HG03025 (cell line): ENCODE measurements at regions not wholly inside any gene's neighbourhood (a gene's known extent, or its start where the extent isn't known, plus 50 kb on each side); places are given as distances from the start of the nearest gene placed in this dataset.
"Not testable (repeated sequence)": the region's sequence is repeated elsewhere in the genome, so short reads cannot be mapped to it uniquely, and the experiment has no call there.

Experiments
- ATAC-seq: cut with Tn5 transposase; IDR thresholded peaks from one replicate; pipeline ENCODE4 v1.9.1; 2021; ENCODE audit warnings: mild to moderate bottlenecking, moderate library complexity; ENCODE audit not compliant: unreplicated experiment, low FRiP score

DNA sequence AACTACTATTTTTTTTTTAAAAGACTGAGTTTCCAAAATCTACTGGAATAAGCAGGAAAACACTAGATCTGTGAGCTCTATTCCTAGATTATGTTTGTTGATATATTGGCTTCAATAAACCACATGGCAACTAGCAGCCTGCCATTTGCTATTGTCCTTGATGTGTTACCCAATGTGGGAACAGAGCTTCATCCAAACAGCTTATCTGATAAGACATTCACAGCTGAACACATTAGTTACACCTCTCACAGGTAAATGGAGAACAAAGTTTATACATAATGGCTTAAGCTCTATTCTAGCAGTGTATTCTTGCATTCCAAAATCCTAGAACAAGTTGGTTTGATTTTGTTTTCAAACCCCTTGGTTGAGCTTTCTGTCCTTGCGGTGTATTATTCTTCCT lies 642.1 kb downstream of the TLE1 start:
- ATAC-seq = no peak

DNA sequence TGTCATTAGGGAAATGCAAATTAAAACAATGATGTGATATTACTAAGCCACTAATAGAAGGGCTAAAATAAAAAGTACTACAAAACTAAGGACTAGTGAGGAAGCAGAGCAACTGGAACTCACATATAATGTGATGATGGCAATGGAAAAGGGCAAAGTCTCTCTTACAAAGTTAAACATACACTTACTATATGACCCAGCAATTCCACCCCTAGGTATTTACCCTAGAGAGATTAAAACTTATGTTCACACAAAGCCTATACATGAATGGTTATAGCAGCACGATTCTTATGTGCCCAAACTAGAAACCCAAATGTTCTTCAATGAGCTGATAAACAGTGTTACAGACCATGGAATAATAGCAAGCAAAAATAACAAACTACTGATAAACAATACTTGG lies 643.7 kb downstream of the TLE1 start:
- no peak for ATAC-seq

DNA sequence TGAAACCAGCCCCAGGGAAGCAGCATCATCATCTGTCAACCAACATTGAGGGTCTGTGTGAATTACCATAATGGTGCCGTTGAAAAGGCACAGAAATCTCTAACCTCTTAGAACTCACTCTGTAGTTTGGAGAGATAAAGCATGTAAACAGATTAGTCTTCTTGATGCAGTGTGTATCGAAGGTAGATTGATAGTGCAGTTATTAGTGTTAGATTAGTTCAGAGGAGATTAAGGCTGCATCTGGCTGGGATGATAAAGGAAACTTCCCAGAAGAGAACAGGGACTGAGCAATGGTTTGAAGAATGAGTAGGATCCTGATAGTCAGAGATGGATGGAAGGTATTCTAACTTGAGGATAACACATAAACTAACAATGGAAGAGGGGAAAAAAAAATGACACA lies 651.5 kb downstream of the TLE1 start:
- ATAC-seq = no peak

DNA sequence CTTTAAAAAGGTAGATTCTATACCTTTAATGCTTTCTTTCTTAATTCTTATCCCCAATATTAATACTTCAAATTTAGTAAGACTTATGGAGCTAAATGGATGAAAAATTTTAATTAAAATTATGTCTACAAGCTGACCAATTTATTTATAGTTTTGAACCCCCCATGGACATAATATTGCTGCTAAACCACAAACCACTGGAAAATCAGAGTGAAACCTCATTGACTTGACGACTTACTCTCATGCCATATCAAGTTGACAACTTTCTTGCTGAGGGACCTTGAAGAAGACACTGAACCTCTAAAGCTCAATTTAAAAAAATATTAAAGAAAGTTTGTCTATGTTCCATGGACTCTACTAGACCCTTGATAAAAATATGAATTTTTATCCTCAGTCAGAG lies 653.7 kb downstream of the TLE1 start:
- no peak for ATAC-seq

DNA sequence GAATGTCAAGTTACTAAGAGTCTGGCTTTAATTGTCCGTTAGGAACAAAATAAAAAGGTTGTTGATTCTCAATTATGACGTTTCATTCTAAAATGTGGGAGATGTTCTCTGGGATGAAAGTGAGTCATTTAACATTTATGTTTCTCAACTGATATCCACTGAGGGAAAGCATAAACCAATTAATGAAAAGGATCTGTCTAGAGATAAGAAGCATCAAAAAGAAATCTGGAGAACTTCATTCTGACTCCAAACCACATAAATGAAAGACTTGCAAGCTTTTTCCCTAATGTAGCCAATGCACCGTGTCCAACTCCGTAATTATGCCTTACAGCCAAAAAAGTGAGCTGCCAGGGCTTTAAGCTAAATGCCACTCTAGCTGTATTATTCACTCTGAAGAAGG lies 654.2 kb downstream of the TLE1 start:
- no peak for ATAC-seq

DNA sequence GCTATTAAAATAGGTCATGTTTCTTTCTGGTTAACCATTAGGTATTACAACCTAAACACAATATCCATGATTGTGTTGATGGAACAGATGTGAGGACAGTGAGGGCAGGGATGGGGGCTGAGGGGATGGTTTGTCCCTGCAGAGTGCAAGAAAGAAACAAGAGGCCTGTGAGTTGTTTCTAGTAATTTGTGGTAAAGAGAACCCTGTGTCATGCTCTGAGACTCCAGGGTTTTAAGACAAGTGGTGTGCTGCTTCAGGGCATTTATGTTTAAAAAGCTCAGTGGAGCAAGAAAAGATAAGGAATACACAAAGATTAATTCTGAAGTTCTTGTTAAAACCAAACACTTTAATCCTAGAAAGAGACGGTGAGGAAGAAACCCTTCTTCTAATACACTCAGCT lies 656.5 kb downstream of the TLE1 start:
- ATAC-seq = no peak

DNA sequence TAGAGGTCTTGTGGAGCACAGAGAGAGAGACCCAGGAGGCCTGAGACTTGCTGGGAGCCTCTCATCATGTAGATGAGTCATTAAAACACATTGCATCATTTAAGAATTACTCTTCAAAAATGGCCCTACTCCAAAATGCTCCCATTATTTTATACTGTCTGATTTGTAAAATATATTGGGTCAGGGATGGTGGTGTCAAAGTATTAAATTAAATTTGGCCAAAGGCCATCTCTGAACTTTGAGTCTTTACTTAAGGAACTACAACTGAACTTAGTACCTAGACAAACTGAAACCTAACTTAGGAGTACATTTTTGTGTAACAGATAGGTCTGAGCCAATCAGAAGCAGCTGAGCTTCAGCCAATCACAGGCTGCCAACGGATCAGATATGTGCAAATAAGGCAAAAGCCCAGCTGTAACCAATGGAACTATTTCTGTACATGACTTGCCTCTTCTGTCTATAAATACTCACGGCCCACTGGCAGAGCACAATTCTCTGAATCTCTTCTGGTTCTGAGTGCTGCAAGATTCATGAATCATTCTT lies 657.2 kb downstream of the TLE1 start:
- ATAC-seq = no peak

DNA sequence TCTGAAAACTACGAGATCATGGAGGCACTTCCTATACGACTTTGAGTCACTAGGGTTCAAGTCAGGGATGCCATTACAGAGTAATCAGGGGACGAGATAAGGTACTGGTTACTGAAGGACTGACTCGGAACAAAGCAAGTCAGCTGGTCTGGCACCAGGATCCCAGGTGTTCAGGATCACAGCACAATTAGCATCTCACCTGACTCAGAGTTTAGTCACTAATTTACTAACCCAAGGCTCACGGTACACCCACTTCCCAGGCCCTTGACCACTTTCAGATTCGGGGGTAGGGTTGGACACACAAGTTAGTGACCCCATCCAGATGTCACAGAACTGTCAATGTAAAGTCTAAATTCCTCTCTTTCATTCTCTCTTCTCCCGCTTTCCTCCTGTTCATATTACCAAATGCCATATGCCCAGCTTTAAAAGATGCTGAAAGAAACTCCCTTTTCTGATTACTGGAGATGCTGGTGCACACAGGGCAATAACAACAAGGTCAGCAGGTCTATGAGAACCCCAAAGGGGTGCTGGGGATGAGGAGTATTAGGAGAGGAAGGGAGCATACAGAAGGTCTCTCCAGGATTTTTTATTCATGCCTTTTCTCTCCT lies 657.8 kb downstream of the TLE1 start:
- ATAC-seq = no peak

DNA sequence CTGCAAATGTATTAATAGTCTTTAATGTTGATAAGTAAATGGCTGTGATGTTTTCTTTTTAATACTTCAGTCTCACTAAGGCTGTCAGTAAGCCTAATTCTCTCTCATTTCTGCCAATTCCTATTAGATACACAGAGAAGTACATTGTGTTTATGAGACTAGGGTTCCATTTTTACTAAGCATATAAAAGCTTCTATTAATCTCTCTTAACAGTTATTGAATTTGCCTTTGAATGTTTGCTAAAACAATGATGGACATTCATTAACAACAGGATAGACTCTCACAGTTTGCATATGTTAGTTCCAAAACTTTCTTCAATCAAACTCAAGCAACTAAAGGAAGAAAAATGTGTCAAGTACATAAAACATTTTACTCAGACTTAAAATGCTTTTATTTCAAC lies 659.3 kb downstream of the TLE1 start:
- ATAC-seq = no peak

DNA sequence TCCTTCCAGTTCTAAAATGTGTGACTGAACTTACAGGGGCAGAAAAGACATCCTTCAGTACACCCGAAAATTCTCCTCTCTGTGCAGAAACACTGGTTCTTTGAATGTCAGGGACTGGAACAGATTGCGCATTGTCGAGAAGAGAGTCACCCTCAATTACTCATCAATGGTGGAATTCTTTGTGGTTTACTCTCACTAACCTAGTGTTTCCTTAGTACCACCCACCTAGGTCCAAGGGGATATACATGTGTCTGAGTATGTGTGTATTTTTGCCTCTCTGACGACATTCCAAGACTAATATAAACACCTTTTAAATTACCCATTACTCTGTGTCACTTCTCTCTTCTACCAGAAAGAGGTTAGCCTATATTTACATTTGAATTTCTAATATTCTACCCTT lies 660.8 kb downstream of the TLE1 start:
- ATAC-seq = no peak

DNA sequence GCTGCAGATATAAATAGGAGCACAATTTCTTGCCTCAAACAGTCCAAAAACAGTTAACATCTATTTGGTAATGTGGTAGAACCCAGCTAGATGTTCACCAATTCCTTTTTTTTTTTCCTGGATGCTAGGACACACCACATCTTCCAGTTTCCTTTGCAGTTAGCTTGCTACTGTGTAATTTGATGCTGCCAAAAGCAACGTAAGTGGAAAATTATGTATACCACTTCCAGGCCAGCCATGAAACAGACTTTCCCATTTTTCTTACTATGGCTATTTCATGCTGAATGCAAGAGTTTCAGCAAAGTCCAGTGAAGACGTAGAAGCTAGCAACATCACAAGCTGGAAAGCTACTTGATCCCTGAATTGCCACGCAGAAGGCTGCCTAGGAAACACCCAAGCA lies 667.2 kb downstream of the TLE1 start:
- ATAC-seq = no peak

DNA sequence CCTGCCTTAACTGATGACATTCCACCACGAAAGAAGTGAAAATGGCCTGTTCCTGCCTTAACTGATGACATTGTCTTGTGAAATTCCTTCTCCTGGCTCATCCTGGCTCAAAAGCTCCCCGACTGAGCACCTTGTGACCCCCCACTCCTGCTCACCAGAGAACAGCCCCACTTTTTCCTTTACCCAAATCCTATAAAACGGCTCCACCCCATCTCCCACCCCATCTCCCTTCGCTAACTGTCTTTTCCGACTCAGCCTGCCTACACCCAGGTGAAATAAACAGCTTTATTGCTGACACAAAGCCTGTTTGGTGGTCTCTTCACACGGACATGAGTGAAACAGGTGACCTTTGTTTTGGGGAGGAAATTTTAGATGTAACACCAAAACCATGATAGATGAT lies 674.4 kb downstream of the TLE1 start:
- ATAC-seq = not testable (repeated sequence)

DNA sequence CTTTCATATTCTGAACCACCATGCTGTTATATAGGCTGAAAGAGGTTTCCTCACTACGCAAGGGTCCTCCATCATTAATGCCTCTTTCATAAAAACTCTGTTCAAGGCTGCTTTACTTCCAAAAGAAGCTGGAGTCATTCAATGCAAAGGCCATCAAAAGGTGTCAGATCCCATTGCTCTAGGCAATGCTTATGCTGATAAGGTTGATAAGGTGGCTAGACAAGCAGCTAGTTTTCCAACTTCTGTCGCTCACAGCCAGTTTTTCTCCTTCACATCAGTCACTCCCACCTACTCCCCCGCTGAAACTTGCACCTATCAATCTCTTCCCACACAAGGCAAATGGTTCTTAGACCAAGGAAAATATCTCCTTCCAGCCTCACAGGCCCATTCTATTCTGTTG lies 676.2 kb downstream of the TLE1 start:
- ATAC-seq = not testable (repeated sequence)

DNA sequence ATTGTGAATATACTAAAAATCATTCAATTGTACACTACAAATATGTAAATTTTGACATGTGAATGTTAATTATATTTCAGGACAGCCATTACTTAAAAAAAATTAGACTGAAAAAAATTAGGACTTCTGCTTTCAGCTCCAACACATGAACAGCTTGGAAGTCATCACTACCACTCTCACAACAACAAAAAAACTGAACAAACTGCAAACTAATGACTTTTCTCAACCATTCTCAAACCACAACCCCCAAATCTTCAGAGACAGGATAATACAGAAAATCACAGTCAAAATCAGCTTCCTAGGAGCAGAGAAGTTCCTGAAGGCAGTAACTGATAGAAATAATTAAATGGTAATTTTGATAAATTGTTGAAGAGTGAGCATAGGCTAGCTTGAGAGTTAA lies 686.4 kb downstream of the TLE1 start:
- no peak for ATAC-seq

DNA sequence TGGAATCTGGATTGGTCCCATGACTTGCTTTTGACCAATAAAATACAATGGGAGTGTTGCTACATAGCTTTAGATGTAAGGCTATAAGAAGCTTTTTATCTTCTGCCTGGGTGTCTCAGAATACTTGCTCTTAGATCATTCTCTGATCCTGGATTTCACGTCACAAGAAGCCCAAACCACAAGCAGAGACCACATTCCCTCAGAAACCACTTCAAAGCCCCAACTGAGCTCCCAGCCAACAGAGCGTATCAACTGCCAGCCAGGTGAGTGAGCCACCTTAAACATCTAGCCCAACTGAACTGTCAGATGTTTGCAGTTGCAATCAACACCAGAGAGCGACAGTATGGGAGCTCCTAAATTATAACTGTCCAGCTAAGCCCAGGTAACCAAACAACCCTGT lies 687.1 kb downstream of the TLE1 start:
- no peak for ATAC-seq

DNA sequence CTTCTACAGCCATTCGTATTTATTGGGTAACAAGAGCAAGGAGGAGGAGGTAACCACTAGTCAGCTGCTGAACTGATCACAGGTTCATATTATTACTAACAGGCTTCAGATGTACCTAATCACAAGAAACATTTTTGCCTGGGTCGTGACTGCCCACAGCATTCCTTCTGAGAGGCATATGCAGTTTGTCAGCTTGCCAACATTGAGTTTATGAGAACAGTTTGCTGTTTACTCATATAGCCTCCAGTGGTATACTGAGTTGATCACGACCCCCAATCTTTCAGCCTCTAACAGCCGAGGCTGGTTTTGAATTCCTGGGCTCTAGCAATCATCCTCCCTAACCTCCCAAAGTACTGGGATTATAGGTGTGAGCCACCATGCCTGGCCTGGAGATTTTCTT lies 693.6 kb downstream of the TLE1 start:
- no peak for ATAC-seq

DNA sequence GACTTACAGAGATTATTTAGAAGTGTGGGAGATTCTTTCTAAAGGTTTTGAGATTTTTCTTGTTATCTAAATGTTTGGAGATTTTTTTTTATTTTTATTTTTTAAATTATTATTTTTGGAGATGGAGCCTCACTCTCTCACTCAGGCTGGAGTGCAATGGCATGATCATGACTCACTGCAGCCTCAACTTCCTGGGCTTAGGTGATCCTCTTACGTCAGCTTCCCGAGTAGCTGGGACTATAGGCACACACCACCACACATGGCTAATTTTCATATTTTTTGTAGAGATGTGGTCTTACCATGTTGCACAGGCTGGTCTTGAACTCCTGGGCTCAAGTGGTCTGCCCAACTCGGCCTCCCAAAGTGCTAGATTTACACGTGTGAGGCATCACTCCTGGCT lies 694.5 kb downstream of the TLE1 start:
- no peak for ATAC-seq

DNA sequence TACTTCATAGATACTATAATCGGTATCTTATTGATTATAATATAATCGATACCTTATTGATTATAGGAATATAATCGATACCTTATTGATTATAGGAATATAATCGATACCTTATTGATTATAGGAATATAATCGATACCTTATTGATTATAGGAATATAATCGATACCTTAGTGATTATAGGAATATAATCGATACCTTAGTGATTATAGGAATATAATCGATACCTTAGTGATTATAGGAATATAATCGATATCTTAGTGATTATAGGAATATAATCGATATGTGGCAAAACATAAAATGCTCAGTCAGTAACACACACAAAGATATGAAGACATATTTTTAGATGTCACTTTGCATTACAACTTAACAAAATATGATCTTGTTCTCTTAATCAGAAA lies 703.8 kb downstream of the TLE1 start:
- not testable (repeated sequence) for ATAC-seq

DNA sequence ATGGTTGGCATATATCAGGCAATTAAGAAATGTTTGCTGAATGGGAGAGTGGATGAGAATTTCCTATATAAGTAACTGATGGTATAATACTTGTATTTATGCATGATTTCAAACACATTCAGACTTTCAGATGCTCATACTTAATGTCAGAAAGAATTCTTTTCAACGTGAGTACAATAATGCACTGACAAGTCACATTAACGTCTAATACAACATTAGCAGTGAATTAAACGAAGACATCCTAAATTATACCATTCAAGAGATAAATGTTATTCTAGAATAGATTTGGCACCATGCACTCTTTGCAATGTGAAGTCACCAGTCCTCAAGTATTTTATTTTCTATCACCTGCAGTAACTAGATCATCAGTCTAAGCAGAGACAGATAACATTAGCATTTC lies 712.9 kb downstream of the TLE1 start:
- no peak for ATAC-seq

DNA sequence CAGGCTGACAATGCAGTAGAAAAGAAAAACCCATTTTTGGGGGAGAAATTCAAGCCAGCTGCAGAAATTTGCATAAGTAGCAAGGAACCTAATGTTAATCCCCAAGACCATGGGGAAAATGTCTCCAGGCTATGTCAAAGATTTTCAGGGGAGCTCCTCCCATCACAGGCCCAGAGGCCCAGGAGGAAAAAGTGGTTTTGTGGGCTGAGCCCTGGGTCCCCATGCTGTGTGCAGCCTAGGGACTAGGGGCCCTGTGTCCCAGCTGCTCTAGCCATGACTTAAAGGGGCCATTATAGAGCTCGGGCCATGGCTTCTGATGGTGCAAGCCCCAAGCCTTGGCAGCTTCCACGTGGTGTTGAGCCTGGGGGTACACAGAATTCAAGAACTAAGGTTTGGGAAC lies 719.0 kb downstream of the TLE1 start:
- ATAC-seq = not testable (repeated sequence)

DNA sequence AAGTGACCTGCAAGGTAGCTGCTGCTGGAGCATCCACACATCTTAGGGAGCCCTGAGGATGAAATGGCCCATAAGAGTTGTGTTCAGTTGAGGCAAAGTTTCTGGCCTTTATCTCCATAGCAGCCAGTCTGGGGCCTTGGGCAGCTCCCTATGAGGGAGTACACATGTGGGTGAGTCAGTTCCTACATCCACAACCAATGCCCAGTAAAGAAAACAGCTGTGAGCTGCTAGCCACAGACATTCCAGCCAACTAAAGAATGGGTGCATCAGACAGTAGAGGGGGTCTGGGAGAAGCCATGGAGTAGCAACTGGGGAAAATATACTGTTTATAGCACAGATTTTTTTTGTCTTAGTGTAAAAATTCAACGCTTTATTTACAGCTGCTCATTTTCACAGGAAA lies 720.7 kb downstream of the TLE1 start:
- ATAC-seq = no peak

DNA sequence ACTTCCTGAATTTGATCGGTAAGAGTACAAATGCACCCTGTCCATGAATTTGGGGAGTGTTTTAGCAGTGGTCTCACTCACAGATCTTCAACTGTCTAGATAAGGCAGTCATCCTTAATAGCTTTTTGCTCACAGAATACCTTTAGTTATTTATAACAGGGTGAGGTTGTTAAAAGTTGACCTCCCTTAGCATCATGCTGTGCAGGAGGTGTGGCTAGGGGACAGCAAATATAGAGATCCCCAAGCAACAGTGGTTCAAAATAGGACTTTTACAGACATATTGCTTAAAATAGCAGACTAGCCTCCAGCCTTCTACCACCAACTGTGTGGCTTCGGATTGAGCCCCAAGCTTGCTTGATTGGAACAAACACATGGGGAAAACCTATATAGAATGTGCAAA lies 724.4 kb downstream of the TLE1 start:
- no peak for ATAC-seq

DNA sequence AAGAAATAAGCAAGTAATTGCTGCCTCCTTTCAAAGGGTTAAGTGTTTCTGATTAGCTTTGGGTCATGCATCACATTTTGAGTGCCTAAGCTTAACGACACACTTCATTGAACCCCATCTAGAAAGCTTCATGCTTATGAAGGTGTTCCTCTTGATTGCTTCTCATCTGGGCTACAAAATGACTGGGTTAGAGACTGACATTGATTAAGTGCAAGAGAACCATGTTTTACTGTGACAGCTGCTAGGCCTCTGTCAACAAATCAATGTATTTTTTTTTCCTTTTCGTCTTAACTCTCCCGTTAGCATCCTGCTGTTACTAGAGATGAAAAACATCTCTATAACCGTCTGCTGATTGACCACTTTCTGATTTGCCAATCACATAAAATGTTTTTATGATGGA lies 725.0 kb downstream of the TLE1 start:
- no peak for ATAC-seq
